ENCODE measurements at regions not wholly inside any gene's neighbourhood (a gene's known extent, or its start where the extent isn't known, plus 50 kb on each side); places are given as distances from the start of the nearest gene placed in this dataset.

DNA sequence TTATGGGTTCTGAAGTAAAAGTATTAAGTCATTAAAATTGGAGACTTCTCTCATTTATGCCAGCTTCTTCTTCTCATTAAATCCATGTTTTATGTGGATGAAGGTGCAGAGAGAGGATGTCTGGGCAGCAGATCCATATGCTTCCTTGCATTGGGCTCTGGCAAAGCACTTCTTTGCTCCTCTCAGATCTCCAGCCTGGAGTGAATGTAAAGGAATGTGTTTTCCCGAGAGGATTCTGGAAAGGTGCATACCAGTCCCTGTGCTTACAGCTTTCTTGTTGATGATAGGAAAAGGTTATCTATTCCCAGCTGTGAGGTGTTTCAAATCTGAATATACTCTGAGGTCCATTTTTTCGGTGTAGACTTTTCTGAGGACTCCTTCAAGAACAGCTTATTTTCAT is 79.9 kb upstream of the PEX5L start:
- Histone ChIP-seq H3K4me2 (ENCODE audit: low read length) (no peak overlapping the region), H3K9ac (ENCODE audit: low read length) (no peak overlapping the region), H3K27me3 (ENCODE audit: insufficient read depth, low read depth, low read length) (no peaks in the 10 kb centered on the region), H3K79me2 (replicated peaks; ENCODE audit: insufficient read depth, low read length) (no peaks in the 10 kb centered on the region), H3F3A (ENCODE audit: insufficient read depth, low read length, poor library complexity, severe bottlenecking) (no peaks in the 10 kb centered on the region), H3K27ac (ENCODE audit: low read length) (no peak overlapping the region), H3K4me3 (ENCODE audit: low read length) (no peak overlapping the region), H2AFZ (ENCODE audit: low read depth, low read length) (no peak overlapping the region), H4K20me1 (ENCODE audit: insufficient read depth) (no peaks in the 10 kb centered on the region), H3K36me3 (ENCODE audit: insufficient read depth, low read length) (no peaks in the 10 kb centered on the region), H3K9me2 (ENCODE audit: insufficient read depth, low read length) (no peaks in the 10 kb centered on the region), H3K9me3 (ENCODE audit: low read length) (no peaks in the 10 kb centered on the region)
- TF ChIP-seq MXI1 (conservative IDR thresholded peaks at IDR 0.05; ENCODE audit: poor library complexity, severe bottlenecking): no peak

DNA sequence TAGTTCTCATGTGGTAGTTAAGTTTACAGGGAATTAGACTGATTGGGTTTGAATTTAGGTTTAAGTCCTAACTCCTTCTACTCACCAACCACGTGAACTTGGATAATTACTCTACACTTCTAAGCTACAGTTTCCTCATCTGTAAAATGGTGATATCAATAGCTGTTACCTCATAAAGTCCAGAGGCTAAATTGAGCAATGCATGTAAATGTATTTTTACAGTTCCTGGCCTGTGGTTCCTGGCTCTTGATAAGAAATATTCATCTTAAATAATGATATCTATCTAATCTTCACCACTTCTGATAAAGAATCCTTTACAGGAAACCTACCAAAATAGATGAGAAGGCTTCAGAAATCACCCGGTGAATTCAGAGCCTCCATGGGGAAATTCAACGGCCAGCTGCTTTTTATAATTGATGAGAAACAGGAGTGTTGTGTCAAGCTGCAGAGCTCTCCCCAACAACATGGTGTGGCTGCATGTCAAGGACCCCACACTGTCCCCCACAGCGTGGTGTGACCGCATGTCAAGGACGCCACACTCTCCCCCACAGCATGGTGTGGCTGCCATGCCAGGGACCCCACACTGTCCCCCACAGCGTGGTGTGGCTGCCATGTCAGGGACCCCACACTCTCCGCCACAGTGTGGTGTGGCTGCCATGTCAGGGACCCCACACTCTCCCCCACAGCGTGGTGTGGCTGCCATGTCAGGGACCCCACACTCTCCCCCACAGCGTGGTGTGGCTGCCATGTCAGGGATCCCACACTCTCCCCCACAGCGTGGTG is 80.8 kb upstream of the PEX5L start:
- no peak overlapping the region for H3K9ac ChIP-seq (ENCODE audit: low read length)
- H3K9me2 ChIP-seq (ENCODE audit: insufficient read depth, low read length): no peaks in the 10 kb centered on the region
- H3K27me3 ChIP-seq (ENCODE audit: insufficient read depth, low read depth, low read length): no peaks in the 10 kb centered on the region
- no peak overlapping the region for H3K27ac ChIP-seq (ENCODE audit: low read length)
- no peaks in the 10 kb centered on the region for H3F3A ChIP-seq (ENCODE audit: insufficient read depth, low read length, poor library complexity, severe bottlenecking)
- TF ChIP-seq, protein P1, sequence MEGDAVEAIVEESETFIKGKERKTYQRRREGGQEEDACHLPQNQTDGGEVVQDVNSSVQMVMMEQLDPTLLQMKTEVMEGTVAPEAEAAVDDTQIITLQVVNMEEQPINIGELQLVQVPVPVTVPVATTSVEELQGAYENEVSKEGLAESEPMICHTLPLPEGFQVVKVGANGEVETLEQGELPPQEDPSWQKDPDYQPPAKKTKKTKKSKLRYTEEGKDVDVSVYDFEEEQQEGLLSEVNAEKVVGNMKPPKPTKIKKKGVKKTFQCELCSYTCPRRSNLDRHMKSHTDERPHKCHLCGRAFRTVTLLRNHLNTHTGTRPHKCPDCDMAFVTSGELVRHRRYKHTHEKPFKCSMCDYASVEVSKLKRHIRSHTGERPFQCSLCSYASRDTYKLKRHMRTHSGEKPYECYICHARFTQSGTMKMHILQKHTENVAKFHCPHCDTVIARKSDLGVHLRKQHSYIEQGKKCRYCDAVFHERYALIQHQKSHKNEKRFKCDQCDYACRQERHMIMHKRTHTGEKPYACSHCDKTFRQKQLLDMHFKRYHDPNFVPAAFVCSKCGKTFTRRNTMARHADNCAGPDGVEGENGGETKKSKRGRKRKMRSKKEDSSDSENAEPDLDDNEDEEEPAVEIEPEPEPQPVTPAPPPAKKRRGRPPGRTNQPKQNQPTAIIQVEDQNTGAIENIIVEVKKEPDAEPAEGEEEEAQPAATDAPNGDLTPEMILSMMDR (IDR thresholded peaks at IDR 0.05; ENCODE audit: poor library complexity, severe bottlenecking): no peak
- TF ChIP-seq EP300 (conservative IDR thresholded peaks at IDR 0.05; ENCODE audit: poor library complexity, severe bottlenecking) (no peak), TAF1 (IDR thresholded peaks at IDR 0.05; ENCODE audit: low read depth) (no peak), MXI1 (conservative IDR thresholded peaks at IDR 0.05; ENCODE audit: poor library complexity, severe bottlenecking) (no peak), POLR2AphosphoS5 (IDR thresholded peaks at IDR 0.05) (no peak), EZH2 (IDR thresholded peaks at IDR 0.05; ENCODE audit: borderline replicate concordance, insufficient read depth, low read length, poor library complexity, severe bottlenecking) (no peak), RAD21 (conservative IDR thresholded peaks at IDR 0.05) (no peak), SMC3 (conservative IDR thresholded peaks at IDR 0.05; ENCODE audit: poor library complexity) (no peak)
- TF ChIP-seq, protein P2, sequence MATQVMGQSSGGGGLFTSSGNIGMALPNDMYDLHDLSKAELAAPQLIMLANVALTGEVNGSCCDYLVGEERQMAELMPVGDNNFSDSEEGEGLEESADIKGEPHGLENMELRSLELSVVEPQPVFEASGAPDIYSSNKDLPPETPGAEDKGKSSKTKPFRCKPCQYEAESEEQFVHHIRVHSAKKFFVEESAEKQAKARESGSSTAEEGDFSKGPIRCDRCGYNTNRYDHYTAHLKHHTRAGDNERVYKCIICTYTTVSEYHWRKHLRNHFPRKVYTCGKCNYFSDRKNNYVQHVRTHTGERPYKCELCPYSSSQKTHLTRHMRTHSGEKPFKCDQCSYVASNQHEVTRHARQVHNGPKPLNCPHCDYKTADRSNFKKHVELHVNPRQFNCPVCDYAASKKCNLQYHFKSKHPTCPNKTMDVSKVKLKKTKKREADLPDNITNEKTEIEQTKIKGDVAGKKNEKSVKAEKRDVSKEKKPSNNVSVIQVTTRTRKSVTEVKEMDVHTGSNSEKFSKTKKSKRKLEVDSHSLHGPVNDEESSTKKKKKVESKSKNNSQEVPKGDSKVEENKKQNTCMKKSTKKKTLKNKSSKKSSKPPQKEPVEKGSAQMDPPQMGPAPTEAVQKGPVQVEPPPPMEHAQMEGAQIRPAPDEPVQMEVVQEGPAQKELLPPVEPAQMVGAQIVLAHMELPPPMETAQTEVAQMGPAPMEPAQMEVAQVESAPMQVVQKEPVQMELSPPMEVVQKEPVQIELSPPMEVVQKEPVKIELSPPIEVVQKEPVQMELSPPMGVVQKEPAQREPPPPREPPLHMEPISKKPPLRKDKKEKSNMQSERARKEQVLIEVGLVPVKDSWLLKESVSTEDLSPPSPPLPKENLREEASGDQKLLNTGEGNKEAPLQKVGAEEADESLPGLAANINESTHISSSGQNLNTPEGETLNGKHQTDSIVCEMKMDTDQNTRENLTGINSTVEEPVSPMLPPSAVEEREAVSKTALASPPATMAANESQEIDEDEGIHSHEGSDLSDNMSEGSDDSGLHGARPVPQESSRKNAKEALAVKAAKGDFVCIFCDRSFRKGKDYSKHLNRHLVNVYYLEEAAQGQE (IDR thresholded peaks at IDR 0.05; ENCODE audit: borderline replicate concordance): no peak
- no peak overlapping the region for H3K4me2 ChIP-seq (ENCODE audit: low read length)
- no peak overlapping the region for H3K4me3 ChIP-seq (ENCODE audit: low read length)
- no peaks in the 10 kb centered on the region for H3K36me3 ChIP-seq (ENCODE audit: insufficient read depth, low read length)
- no peaks in the 10 kb centered on the region for H3K9me3 ChIP-seq (ENCODE audit: low read length)
- H3K79me2 ChIP-seq (replicated peaks; ENCODE audit: insufficient read depth, low read length): no peaks in the 10 kb centered on the region
- no peak overlapping the region for H2AFZ ChIP-seq (ENCODE audit: low read depth, low read length)
- H4K20me1 ChIP-seq (ENCODE audit: insufficient read depth): no peaks in the 10 kb centered on the region
